Endothelial cell of umbilical vein (primary cell): ENCODE measurements at regions not wholly inside any gene's neighbourhood (a gene's known extent, or its start where the extent isn't known, plus 50 kb on each side); places are given as distances from the start of the nearest gene placed in this dataset.

ENCODE experiments used
- BruUV-seq: library from RNA; stranded (reverse); fragments of 400-500 nt; replicated peaks from 2 replicates; lab custom pipeline; 2021; lab: Mats Ljungman, UMichigan
- CTCF ChIA-PET: fragments of 300-600, 350-600 bp; sonication (Branson Sonifier 250); formaldehyde crosslinking; loops from one replicate; lab custom pipeline; 2021; ENCODE audit warnings: antibody characterized with exemption, inconsistent platforms; lab: Charles Lee
- POLR2A ChIA-PET: fragments of 300-600, 350-600 bp; sonication (Branson Sonifier 250); formaldehyde crosslinking; loops from one replicate; lab custom pipeline; 2021; ENCODE audit warnings: antibody characterized with exemption, inconsistent platforms; lab: Charles Lee
- DNase-seq: peaks from one replicate; pipeline ENCODE4 v3.0.0-alpha.2; 2011; ENCODE audit warnings: low read depth, low spot score
- FAIRE-seq: peaks from 2 replicates; lab custom pipeline; 2011; peaks lifted over from hg19 to GRCh38; lab: Jason Lieb, UNC
- H2AFZ ChIP-seq: 2 replicates; pipeline ENCODE4 v1.6.0; 2012; ENCODE audit warnings: low read depth, low read length, control low read depth, inconsistent platforms
- H3K27ac ChIP-seq: 2 replicates; pipeline ENCODE4 v1.5.1; 2011; ENCODE audit warnings: low read depth, mild to moderate bottlenecking, control low read depth, low read length, moderate library complexity; ENCODE audit not compliant: insufficient read depth
- H3K27me3 ChIP-seq, 2 experiments: 2 replicates each; pipeline versions ENCODE4 v1.6.0 to v1.6.1; 2011; ENCODE audit warnings: low read length in 2 of 2, mixed read lengths in 1 of 2; ENCODE audit not compliant: control insufficient read depth in 2 of 2, insufficient read depth in 2 of 2
- H3K36me3 ChIP-seq, 2 experiments: 2 replicates in 1 of 2; 3 replicates in 1 of 2; pipeline ENCODE4 v1.5.1; 2011; ENCODE audit warnings: low read length in 2 of 2, mild to moderate bottlenecking in 1 of 2, moderate library complexity in 1 of 2; ENCODE audit not compliant: control insufficient read depth in 2 of 2, insufficient read depth in 2 of 2; ENCODE audit errors: extremely low read depth in 1 of 2
- H3K4me1 ChIP-seq: 3 replicates; pipeline ENCODE4 v1.5.1; 2011; ENCODE audit warnings: mild to moderate bottlenecking, low read length; ENCODE audit not compliant: control insufficient read depth, insufficient read depth; ENCODE audit errors: extremely low read depth
- H3K4me2 ChIP-seq: 2 replicates; pipeline ENCODE4 v1.6.1; 2011; ENCODE audit warnings: low read length, control low read depth, mixed read lengths; ENCODE audit not compliant: insufficient read depth
- H3K4me3 ChIP-seq, 3 experiments: fragments of 200-600 bp in 1 of 3; sonication (generic), shearing (Covaris generic) in 1 of 3; replicated peaks in 1 of 3; 2 replicates each; pipeline ENCODE4 v1.5.1; 2011 to 2016; ENCODE audit warnings: control low read depth in 3 of 3, low read length in 3 of 3, mild to moderate bottlenecking in 2 of 3, inconsistent platforms in 1 of 3, low read depth in 1 of 3, moderate library complexity in 1 of 3; ENCODE audit not compliant: insufficient read depth in 1 of 3
- H3K79me2 ChIP-seq: 2 replicates; pipeline ENCODE4 v1.6.0; 2012; ENCODE audit warnings: low read length, inconsistent platforms; ENCODE audit not compliant: control insufficient read depth, insufficient read depth
- H3K9ac ChIP-seq: replicated peaks from 2 replicates; pipeline ENCODE3; 2011; ENCODE audit warnings: low read length, control low read depth; ENCODE audit not compliant: insufficient read depth; ENCODE audit errors: extremely low read depth
- H3K9me1 ChIP-seq: replicated peaks from 3 replicates; pipeline ENCODE4 v1.6.0; 2011; ENCODE audit warnings: mild to moderate bottlenecking, low read length; ENCODE audit not compliant: control insufficient read depth, insufficient read depth; ENCODE audit errors: extremely low read depth
- H3K9me3 ChIP-seq: replicated peaks from 2 replicates; pipeline ENCODE4 v1.5.1; 2012; ENCODE audit warnings: low read length, inconsistent platforms; ENCODE audit not compliant: control insufficient read depth, insufficient read depth
- H4K20me1 ChIP-seq: replicated peaks from 2 replicates; pipeline ENCODE3; 2011; ENCODE audit warnings: mild to moderate bottlenecking, low read length; ENCODE audit not compliant: control insufficient read depth, insufficient read depth; ENCODE audit errors: extremely low read depth
- EZH2 ChIP-seq: IDR thresholded peaks from 2 replicates; pipeline ENCODE4 v1.6.1; 2012; ENCODE audit warnings: borderline replicate concordance, low read depth, mild to moderate bottlenecking, moderate library complexity, low read length, inconsistent platforms; ENCODE audit not compliant: severe bottlenecking
- FOS ChIP-seq: IDR thresholded peaks from 2 replicates; pipeline ENCODE4 v1.6.1; 2011; ENCODE audit warnings: mild to moderate bottlenecking, low read length, moderate library complexity, borderline replicate concordance; ENCODE audit not compliant: insufficient read depth
- GATA2 ChIP-seq: IDR thresholded peaks from 2 replicates; pipeline ENCODE4 v1.7.0; 2011; ENCODE audit warnings: low read depth, mild to moderate bottlenecking, moderate library complexity, mixed read lengths, low read length; ENCODE audit not compliant: insufficient read length, insufficient read depth
- JUN ChIP-seq: IDR thresholded peaks from 2 replicates; pipeline ENCODE4 v1.6.1; 2011; ENCODE audit warnings: borderline replicate concordance, low read depth; ENCODE audit not compliant: insufficient read length, insufficient read depth
- MYC ChIP-seq: IDR thresholded peaks from one replicate; pipeline ENCODE4 v1.6.1; 2011; ENCODE audit warnings: mild to moderate bottlenecking, low read depth, low read length
- POLR2A ChIP-seq: IDR thresholded peaks from 2 replicates; pipeline ENCODE4 v1.6.1; 2012; ENCODE audit warnings: low read depth, mild to moderate bottlenecking, control low read depth, low read length
- POLR2AphosphoS5 ChIP-seq: IDR thresholded peaks from 2 replicates; pipeline ENCODE4 v1.6.1; 2012; ENCODE audit warnings: low read depth, mild to moderate bottlenecking, control low read depth, low read length, moderate library complexity; ENCODE audit not compliant: insufficient read depth
- dilution Hi-C: fragments of 300-500 bp; cut with MboI; formaldehyde crosslinking; loops from one replicate; pipeline ENCODE4 v1.15.0; 2019; ENCODE audit warnings: low sequenced_read_pairs; ENCODE audit not compliant: extremely low pct_ligation_motif_present
- intact Hi-C: fragments of 100-400 bp; cut with micrococcal nuclease; formaldehyde crosslinking; loops from one replicate; pipeline ENCODE4 v1.10.0; 2022
- TF ChIP-seq, protein P1 (sequence below): IDR thresholded peaks from 2 replicates; pipeline ENCODE4 v1.6.1; 2011; ENCODE audit not compliant: insufficient read depth, insufficient read length
- TF ChIP-seq, protein P2 (sequence below), 2 donors: IDR thresholded peaks; 1 replicate in 1 of 2; 2 replicates in 1 of 2; pipeline ENCODE4 v1.5.1; 2011; ENCODE audit warnings: low read length in 2 of 2, mild to moderate bottlenecking in 2 of 2, moderate library complexity in 2 of 2, control low read depth in 1 of 2, inconsistent platforms in 1 of 2, low read depth in 1 of 2; ENCODE audit not compliant: insufficient read depth in 1 of 2; ENCODE audit errors: extremely low read depth in 1 of 2

DNA sequence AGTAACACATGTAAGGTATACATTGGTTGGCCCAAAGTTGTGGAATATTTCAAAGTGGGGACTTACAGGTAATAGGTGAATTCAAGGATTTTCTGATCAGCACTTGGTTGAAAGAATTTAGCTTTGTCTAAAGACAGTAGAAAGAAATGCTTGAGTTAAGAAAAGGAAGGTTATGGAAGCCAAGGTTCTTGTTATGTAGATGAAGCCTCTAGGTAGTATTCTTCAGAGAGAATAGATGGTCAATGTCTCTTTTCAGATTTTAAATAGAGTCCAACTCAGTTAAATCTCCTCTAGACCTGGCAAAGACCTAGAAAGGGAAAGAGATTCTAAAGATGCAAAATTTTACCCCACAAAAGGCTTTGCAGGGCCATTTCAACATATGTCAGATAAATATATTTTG lies 157.4 kb downstream of the ANKRD30B start:
- CTCF ChIA-PET: no interaction called here
- no peak for DNase-seq
- Histone ChIP-seq H3K4me3 (no peak overlapping the region), H2AFZ (no peak overlapping the region), H3K9ac (no peak overlapping the region), H3K79me2 (no peaks in the 10 kb centered on the region), H3K27ac (no peak overlapping the region), H3K9me3 (no peaks in the 10 kb centered on the region), H3K27me3 (no peaks in the 10 kb centered on the region), H3K4me1 (no peaks in the 10 kb centered on the region), H3K4me2 (no peak overlapping the region), H3K9me1 (no peaks in the 10 kb centered on the region), H4K20me1 (no peaks in the 10 kb centered on the region), H3K36me3 (no peaks in the 10 kb centered on the region)
- intact Hi-C loops: no loop called here
- no peak for TF ChIP-seq POLR2A
- no peak for TF ChIP-seq MYC
- no peak for TF ChIP-seq EZH2
- TF ChIP-seq JUN: no peak
- TF ChIP-seq FOS: no peak
- no peak for TF ChIP-seq POLR2AphosphoS5
- TF ChIP-seq GATA2: no peak
- TF ChIP-seq, protein P1, sequence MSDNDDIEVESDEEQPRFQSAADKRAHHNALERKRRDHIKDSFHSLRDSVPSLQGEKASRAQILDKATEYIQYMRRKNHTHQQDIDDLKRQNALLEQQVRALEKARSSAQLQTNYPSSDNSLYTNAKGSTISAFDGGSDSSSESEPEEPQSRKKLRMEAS: no peak
- TF ChIP-seq, protein P2, sequence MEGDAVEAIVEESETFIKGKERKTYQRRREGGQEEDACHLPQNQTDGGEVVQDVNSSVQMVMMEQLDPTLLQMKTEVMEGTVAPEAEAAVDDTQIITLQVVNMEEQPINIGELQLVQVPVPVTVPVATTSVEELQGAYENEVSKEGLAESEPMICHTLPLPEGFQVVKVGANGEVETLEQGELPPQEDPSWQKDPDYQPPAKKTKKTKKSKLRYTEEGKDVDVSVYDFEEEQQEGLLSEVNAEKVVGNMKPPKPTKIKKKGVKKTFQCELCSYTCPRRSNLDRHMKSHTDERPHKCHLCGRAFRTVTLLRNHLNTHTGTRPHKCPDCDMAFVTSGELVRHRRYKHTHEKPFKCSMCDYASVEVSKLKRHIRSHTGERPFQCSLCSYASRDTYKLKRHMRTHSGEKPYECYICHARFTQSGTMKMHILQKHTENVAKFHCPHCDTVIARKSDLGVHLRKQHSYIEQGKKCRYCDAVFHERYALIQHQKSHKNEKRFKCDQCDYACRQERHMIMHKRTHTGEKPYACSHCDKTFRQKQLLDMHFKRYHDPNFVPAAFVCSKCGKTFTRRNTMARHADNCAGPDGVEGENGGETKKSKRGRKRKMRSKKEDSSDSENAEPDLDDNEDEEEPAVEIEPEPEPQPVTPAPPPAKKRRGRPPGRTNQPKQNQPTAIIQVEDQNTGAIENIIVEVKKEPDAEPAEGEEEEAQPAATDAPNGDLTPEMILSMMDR (IDR thresholded peaks at IDR 0.05; ENCODE audit: extremely low read depth in 1 of 2, insufficient read depth in 1 of 2, low read depth in 1 of 2, low read length in 2 of 2): no peak
- POLR2A ChIA-PET: no interaction called here
- no peak for FAIRE-seq
- dilution Hi-C loops: no loop called here
- BruUV-seq: no TSS peak
